ENCODE measurements at regions not wholly inside any gene's neighbourhood (a gene's known extent, or its start where the extent isn't known, plus 50 kb on each side); places are given as distances from the start of the nearest gene placed in this dataset.

DNA sequence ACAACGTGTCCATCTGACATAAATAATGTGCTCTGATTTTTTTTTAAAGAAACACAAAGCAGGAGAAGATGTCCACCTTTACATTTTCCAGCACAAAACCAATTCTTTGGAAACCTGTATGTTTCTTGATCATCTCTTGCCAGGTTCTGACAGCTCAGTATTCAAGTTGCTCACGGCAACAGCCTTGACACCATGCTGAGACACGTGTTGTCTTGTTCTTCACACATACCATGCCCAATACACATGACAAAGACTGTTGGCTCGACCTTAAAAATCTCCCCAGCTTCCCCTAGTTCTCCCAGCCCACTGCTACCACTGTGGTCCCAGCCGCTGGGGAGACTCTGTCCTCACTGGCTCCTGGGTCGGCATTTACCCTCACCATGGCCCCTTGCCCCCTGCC lies 518.9 kb downstream of the PREX1 start:
- H3K9me2 ChIP-seq (replicated peaks; ENCODE audit: low read depth, low read length) = no peaks in the 10 kb centered on the region
- no peak overlapping the region for H3K9ac ChIP-seq (ENCODE audit: low read depth, low read length, poor library complexity, severe bottlenecking)
- H3K79me2 ChIP-seq (ENCODE audit: insufficient read depth, low read length) = no peaks in the 10 kb centered on the region
- H3K27me3 ChIP-seq (ENCODE audit: insufficient read depth, low read length, poor library complexity, severe bottlenecking) = no peaks in the 10 kb centered on the region
- no peaks in the 10 kb centered on the region for H3K9me3 ChIP-seq (ENCODE audit: insufficient read depth, low read depth, low read length)
- no peak overlapping the region for H3K4me3 ChIP-seq (ENCODE audit: low read length, poor library complexity, severe bottlenecking)
- no peaks in the 10 kb centered on the region for H4K20me1 ChIP-seq (ENCODE audit: insufficient read depth, low read length, poor library complexity, severe bottlenecking)
- TF ChIP-seq, protein P1, sequence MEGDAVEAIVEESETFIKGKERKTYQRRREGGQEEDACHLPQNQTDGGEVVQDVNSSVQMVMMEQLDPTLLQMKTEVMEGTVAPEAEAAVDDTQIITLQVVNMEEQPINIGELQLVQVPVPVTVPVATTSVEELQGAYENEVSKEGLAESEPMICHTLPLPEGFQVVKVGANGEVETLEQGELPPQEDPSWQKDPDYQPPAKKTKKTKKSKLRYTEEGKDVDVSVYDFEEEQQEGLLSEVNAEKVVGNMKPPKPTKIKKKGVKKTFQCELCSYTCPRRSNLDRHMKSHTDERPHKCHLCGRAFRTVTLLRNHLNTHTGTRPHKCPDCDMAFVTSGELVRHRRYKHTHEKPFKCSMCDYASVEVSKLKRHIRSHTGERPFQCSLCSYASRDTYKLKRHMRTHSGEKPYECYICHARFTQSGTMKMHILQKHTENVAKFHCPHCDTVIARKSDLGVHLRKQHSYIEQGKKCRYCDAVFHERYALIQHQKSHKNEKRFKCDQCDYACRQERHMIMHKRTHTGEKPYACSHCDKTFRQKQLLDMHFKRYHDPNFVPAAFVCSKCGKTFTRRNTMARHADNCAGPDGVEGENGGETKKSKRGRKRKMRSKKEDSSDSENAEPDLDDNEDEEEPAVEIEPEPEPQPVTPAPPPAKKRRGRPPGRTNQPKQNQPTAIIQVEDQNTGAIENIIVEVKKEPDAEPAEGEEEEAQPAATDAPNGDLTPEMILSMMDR (conservative IDR thresholded peaks at IDR 0.05; ENCODE audit: low read length) = no peak
- no peak for TF ChIP-seq EZH2phosphoT487 (IDR thresholded peaks at IDR 0.05; ENCODE audit: borderline replicate concordance)
- H3K4me2 ChIP-seq (ENCODE audit: low read depth, low read length, poor library complexity, severe bottlenecking) = no peak overlapping the region
- H3F3A ChIP-seq (ENCODE audit: low read depth) = no peaks in the 10 kb centered on the region
- H3K4me1 ChIP-seq (ENCODE audit: insufficient read depth, low read length, poor library complexity, severe bottlenecking) = no peaks in the 10 kb centered on the region
- H3K36me3 ChIP-seq (ENCODE audit: insufficient read depth, low read length) = no peaks in the 10 kb centered on the region
- no peak overlapping the region for H2AFZ ChIP-seq (ENCODE audit: low read length)

DNA sequence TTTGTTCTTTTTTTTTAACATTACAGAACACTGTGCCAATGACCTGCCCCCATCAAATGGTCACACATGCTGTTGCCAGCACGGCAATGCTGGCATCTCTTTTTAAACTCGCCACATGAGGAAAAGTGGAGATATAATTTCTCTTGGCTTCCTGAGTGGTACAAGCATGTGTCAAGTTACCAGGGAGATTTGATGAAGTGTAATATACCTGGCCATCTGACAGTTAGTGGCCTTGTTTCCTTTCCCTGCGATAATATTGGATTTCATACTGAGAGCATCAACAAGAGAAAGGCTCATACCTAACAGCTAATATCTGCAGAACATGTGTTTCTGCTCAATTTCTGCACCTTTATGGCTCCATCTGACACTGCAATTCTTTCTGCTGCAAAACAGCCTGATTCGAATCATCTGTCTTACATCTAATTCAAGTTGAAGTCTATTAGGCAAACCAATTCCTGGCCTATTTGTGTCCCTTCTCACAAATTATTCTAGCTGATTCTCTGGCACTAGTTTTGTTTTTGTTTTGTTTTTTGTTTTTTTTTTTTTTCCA lies 519.5 kb downstream of the PREX1 start:
- no peaks in the 10 kb centered on the region for H3K79me2 ChIP-seq (ENCODE audit: insufficient read depth, low read length)
- H3K9me3 ChIP-seq (ENCODE audit: insufficient read depth, low read depth, low read length) = no peaks in the 10 kb centered on the region
- no peaks in the 10 kb centered on the region for H3F3A ChIP-seq (ENCODE audit: low read depth)
- H3K27me3 ChIP-seq (ENCODE audit: insufficient read depth, low read length, poor library complexity, severe bottlenecking) = no peaks in the 10 kb centered on the region
- H3K4me2 ChIP-seq (ENCODE audit: low read depth, low read length, poor library complexity, severe bottlenecking) = no peak overlapping the region
- H3K9ac ChIP-seq (ENCODE audit: low read depth, low read length, poor library complexity, severe bottlenecking) = no peak overlapping the region
- H3K9me2 ChIP-seq (replicated peaks; ENCODE audit: low read depth, low read length) = no peaks in the 10 kb centered on the region
- H3K4me1 ChIP-seq (ENCODE audit: insufficient read depth, low read length, poor library complexity, severe bottlenecking) = no peaks in the 10 kb centered on the region
- no peak for TF ChIP-seq EZH2phosphoT487 (IDR thresholded peaks at IDR 0.05; ENCODE audit: borderline replicate concordance)
- TF ChIP-seq, protein P1 (conservative IDR thresholded peaks at IDR 0.05; ENCODE audit: low read length) = no peak
- no peak overlapping the region for H2AFZ ChIP-seq (ENCODE audit: low read length)
- no peak overlapping the region for H3K4me3 ChIP-seq (ENCODE audit: low read length, poor library complexity, severe bottlenecking)
- H3K36me3 ChIP-seq (ENCODE audit: insufficient read depth, low read length) = no peaks in the 10 kb centered on the region
- H4K20me1 ChIP-seq (ENCODE audit: insufficient read depth, low read length, poor library complexity, severe bottlenecking) = no peaks in the 10 kb centered on the region

DNA sequence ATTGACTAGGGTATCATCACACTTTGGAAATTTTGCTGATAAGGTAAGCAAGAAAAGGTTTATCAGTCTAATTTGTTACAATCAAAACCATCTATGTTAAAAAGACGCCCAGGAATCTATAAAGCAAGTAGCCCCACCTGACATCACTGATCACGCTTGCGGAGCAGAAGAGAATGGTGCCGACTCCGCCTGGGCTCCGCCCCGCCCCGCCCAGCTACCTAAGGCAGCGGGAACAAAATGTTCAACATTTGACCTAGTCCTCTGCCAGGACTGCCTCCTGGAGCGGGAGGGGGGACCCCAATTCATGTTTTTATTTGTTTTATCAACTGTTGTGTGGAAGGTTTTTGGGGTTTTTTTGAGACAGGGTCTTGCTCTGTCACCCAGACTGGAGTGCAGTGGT lies 520.5 kb downstream of the PREX1 start:
- TF ChIP-seq, protein P1 (conservative IDR thresholded peaks at IDR 0.05; ENCODE audit: low read length) = no peak
- TF ChIP-seq EZH2phosphoT487 (IDR thresholded peaks at IDR 0.05; ENCODE audit: borderline replicate concordance) = no peak
- no peaks in the 10 kb centered on the region for H3K79me2 ChIP-seq (ENCODE audit: insufficient read depth, low read length)
- no peak overlapping the region for H3K4me2 ChIP-seq (ENCODE audit: low read depth, low read length, poor library complexity, severe bottlenecking)
- no peak overlapping the region for H3K4me3 ChIP-seq (ENCODE audit: low read length, poor library complexity, severe bottlenecking)
- H3K36me3 ChIP-seq (ENCODE audit: insufficient read depth, low read length) = no peaks in the 10 kb centered on the region
- H3K9ac ChIP-seq (ENCODE audit: low read depth, low read length, poor library complexity, severe bottlenecking) = no peak overlapping the region
- H3K9me2 ChIP-seq (replicated peaks; ENCODE audit: low read depth, low read length) = no peaks in the 10 kb centered on the region
- H2AFZ ChIP-seq (ENCODE audit: low read length) = no peak overlapping the region
- H3K4me1 ChIP-seq (ENCODE audit: insufficient read depth, low read length, poor library complexity, severe bottlenecking) = no peaks in the 10 kb centered on the region
- no peaks in the 10 kb centered on the region for H3K9me3 ChIP-seq (ENCODE audit: insufficient read depth, low read depth, low read length)
- no peaks in the 10 kb centered on the region for H4K20me1 ChIP-seq (ENCODE audit: insufficient read depth, low read length, poor library complexity, severe bottlenecking)
- H3F3A ChIP-seq (ENCODE audit: low read depth) = no peaks in the 10 kb centered on the region
- no peaks in the 10 kb centered on the region for H3K27me3 ChIP-seq (ENCODE audit: insufficient read depth, low read length, poor library complexity, severe bottlenecking)
